OCI-LY1 (cell line): ENCODE measurements at regions not wholly inside any gene's neighbourhood (a gene's known extent, or its start where the extent isn't known, plus 50 kb on each side); places are given as distances from the start of the nearest gene placed in this dataset.

Experiments
- EZH2 ChIP-seq: fragments of 200-600 bp; sonication (generic), shearing (Covaris generic); IDR thresholded peaks from 2 replicates; pipeline ENCODE4 v1.8.0; 2017; ENCODE audit warnings: borderline replicate concordance, mixed run types, mild to moderate bottlenecking, antibody characterized with exemption, low read length, moderate library complexity, mixed read lengths
- TF ChIP-seq, protein P1 (sequence below): fragments of 200-600 bp; sonication (generic), shearing (Covaris generic); IDR thresholded peaks from 2 replicates; pipeline ENCODE4 v1.5.1; 2017; ENCODE audit warnings: mild to moderate bottlenecking, antibody characterized with exemption, low read length, moderate library complexity, mixed read lengths

DNA sequence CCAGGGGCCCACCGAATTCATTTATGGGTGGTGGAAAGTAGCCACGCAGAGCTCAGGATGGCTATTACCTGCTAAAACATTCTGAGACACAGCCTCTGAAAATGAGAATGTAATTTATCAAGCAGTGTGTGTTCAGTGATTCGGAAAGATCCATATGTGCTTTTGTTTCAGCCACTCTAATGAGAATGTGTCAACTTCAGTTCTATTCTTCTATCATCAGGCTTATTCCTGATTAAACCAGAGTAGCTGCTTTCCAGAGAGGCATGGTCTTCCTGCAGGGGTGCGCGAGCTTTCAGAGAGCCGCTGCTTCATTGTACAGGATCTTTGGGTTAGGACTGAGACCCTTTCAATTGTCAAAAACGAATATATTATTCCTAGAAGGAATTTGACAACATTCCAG lies 167.6 kb downstream of the OTUD1 start:
- TF ChIP-seq, protein P1, sequence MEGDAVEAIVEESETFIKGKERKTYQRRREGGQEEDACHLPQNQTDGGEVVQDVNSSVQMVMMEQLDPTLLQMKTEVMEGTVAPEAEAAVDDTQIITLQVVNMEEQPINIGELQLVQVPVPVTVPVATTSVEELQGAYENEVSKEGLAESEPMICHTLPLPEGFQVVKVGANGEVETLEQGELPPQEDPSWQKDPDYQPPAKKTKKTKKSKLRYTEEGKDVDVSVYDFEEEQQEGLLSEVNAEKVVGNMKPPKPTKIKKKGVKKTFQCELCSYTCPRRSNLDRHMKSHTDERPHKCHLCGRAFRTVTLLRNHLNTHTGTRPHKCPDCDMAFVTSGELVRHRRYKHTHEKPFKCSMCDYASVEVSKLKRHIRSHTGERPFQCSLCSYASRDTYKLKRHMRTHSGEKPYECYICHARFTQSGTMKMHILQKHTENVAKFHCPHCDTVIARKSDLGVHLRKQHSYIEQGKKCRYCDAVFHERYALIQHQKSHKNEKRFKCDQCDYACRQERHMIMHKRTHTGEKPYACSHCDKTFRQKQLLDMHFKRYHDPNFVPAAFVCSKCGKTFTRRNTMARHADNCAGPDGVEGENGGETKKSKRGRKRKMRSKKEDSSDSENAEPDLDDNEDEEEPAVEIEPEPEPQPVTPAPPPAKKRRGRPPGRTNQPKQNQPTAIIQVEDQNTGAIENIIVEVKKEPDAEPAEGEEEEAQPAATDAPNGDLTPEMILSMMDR, result no peak
- no peak for TF ChIP-seq EZH2
